Prostate gland (tissue), 2 donors: ENCODE measurements at regions not wholly inside any gene's neighbourhood (a gene's known extent, or its start where the extent isn't known, plus 50 kb on each side); places are given as distances from the start of the nearest gene placed in this dataset.

Experiments
- DNase-seq: peaks from one replicate; pipeline ENCODE4 v3.0.0-alpha.2; 2019; ENCODE audit warnings: low spot score
- H3K27ac ChIP-seq, 2 donors: fragments of 200-600 bp; sonication (generic); 2 replicates each; pipeline ENCODE4 v1.5.1; 2017 to 2019
- H3K27me3 ChIP-seq: fragments of 200-600 bp; sonication (generic); replicated peaks from 2 replicates; pipeline ENCODE4 v1.5.1; 2019; ENCODE audit not compliant: insufficient read depth
- H3K36me3 ChIP-seq, 2 donors: fragments of 200-600 bp; sonication (generic); 1 replicate in 1 of 2; 2 replicates in 1 of 2; pipeline versions ENCODE4 v1.5.1 to v1.8.1; 2017 to 2019
- H3K4me1 ChIP-seq: fragments of 200-600 bp; sonication (generic); replicated peaks from 2 replicates; pipeline ENCODE4 v1.5.1; 2019
- H3K4me3 ChIP-seq, 2 donors: fragments of 200-600 bp; sonication (generic); 2 replicates each; pipeline ENCODE4 v1.5.1; 2017 to 2019
- H3K9me3 ChIP-seq: fragments of 200-600 bp; sonication (generic); 2 replicates; pipeline ENCODE4 v1.5.1; 2017
- POLR2A ChIP-seq: fragments of 450-650 bp; IDR thresholded peaks from one replicate; pipeline ENCODE4 v1.6.1; 2016; ENCODE audit warnings: antibody characterized with exemption, mild to moderate bottlenecking
- POLR2AphosphoS5 ChIP-seq: sonication (generic); formaldehyde crosslinking; IDR thresholded peaks from one replicate; pipeline ENCODE4 v1.6.1; 2017; ENCODE audit warnings: antibody characterized with exemption
- WGBS: methylation state at CpG from one replicate; pipeline ENCODE4 v1.1.5; 2018; 5-methylcytosine and 5-hydroxymethylcytosine counted together
- intact Hi-C: fragments of 100-400 bp; cut with DNase I; formaldehyde crosslinking; loops from one replicate; pipeline ENCODE4 v1.14.2; 2022
- TF ChIP-seq, protein P1 (sequence below), 4 experiments: fragments of 200-600 bp in 2 of 4; fragments of 450-650 bp in 2 of 4; sonication (generic) in 2 of 4; IDR thresholded peaks; 1 replicate in 3 of 4; 2 replicates in 1 of 4; pipeline ENCODE4 v1.5.1; 2016 to 2019; ENCODE audit warnings: antibody characterized with exemption in 4 of 4, mild to moderate bottlenecking in 2 of 4, moderate library complexity in 2 of 4

DNA sequence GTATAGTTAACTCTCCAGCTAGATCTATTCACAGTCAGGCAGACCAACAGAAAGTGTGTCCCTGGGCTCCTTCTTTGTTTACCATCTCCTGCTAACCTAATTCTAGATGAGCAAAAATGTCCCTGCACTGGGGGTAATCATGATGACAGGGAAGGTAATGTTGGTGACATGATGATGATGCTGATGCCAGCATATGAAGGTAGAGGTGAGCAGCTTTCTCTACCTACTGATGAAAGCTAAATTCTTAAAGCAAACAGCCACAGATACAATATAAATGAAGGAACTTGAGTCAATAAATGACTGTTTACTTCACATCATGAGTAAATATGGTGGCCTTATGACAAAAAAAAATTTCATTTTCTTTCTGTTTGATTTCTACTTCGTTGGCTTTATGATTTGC lies 78.5 kb downstream of the NKX6-1 start:
- 11% methylated on average over 1 of the region's 1 CpG for WGBS
- Histone ChIP-seq H3K36me3 (no peaks in the 10 kb centered on the region), H3K4me1 (no peaks in the 10 kb centered on the region), H3K27me3 (no peaks in the 10 kb centered on the region), H3K4me3 (no peak overlapping the region), H3K27ac (no peak overlapping the region), H3K9me3 (no peaks in the 10 kb centered on the region)
- DNase-seq = no peak
- TF ChIP-seq POLR2A = no peak
- TF ChIP-seq, protein P1, sequence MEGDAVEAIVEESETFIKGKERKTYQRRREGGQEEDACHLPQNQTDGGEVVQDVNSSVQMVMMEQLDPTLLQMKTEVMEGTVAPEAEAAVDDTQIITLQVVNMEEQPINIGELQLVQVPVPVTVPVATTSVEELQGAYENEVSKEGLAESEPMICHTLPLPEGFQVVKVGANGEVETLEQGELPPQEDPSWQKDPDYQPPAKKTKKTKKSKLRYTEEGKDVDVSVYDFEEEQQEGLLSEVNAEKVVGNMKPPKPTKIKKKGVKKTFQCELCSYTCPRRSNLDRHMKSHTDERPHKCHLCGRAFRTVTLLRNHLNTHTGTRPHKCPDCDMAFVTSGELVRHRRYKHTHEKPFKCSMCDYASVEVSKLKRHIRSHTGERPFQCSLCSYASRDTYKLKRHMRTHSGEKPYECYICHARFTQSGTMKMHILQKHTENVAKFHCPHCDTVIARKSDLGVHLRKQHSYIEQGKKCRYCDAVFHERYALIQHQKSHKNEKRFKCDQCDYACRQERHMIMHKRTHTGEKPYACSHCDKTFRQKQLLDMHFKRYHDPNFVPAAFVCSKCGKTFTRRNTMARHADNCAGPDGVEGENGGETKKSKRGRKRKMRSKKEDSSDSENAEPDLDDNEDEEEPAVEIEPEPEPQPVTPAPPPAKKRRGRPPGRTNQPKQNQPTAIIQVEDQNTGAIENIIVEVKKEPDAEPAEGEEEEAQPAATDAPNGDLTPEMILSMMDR (IDR thresholded peaks at IDR 0.05) = no peak
- TF ChIP-seq POLR2AphosphoS5 = no peak
- intact Hi-C loops = no loop called here

DNA sequence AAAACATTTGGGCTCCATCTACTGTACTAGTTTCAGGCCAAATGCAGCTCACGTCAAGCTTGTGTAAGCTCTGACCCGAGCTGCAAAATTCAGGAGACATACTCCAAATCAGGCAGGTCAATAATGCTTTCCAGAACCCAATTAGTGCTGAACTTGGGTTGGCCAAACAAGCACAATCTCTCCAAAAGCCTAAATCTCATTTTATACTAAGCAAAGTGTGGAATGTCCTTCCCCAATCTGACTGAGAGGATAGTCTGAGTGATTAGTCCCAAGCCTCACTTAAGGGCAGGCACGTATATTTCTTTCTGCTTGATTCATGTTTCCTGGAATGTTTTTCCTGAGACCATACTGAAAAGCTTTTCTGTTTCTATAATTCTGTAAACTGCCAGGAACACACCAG lies 79.9 kb downstream of the NKX6-1 start:
- no peaks in the 10 kb centered on the region for H3K9me3 ChIP-seq
- no peak overlapping the region for H3K4me3 ChIP-seq
- no peaks in the 10 kb centered on the region for H3K27me3 ChIP-seq
- 60% methylated on average over 3 of the region's 3 CpGs for WGBS
- no peak overlapping the region for H3K27ac ChIP-seq
- H3K36me3 ChIP-seq = no peaks in the 10 kb centered on the region
- no peak for DNase-seq
- H3K4me1 ChIP-seq = no peaks in the 10 kb centered on the region
- no peak for TF ChIP-seq POLR2A
- TF ChIP-seq POLR2AphosphoS5 = no peak
- TF ChIP-seq, protein P1 (IDR thresholded peaks at IDR 0.05) = no peak
- intact Hi-C loops = no loop called here

DNA sequence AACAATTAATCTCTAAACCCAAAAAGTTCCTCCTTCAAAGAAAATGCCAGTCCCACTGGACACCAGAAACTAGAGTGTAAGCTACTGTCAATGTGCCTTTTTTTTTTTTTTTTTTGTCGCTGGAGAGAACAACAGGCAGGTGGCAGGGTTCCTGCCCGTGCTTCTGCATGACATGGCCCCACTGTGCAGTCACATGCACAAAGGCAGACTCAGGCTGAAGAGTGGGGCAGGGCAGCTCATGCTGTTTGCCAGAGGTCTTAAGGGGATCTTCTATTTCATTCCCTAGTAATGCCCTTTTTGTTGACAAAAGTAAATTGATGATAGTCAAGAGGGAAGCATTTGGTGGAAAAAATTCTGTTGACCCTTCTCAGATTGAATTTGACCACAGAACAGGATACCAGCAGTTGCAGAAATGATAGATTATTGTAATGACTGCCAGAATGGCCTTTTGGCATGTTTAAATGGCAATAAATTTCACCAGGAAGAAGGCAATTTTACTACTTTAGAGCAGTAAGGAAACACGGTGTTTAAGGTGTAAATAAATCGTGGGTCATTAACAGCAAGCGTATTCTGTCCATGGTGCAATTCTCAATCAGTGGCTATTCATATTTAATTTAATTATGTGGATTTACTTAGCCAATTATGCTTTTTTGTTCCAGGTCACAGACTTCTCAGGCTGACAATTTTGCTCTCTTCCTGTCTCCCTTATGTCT lies 80.9 kb downstream of the NKX6-1 start:
- Histone ChIP-seq H3K36me3 (no peaks in the 10 kb centered on the region), H3K4me3 (no peak overlapping the region), H3K27me3 (no peaks in the 10 kb centered on the region), H3K27ac (no peak overlapping the region), H3K4me1 (no peaks in the 10 kb centered on the region), H3K9me3 (no peaks in the 10 kb centered on the region)
- WGBS = 25% methylated on average over 5 of the region's 5 CpGs
- DNase-seq = no peak
- TF ChIP-seq, protein P1 (IDR thresholded peaks at IDR 0.05) = no peak
- TF ChIP-seq POLR2AphosphoS5 (no peak), POLR2A (no peak)
- intact Hi-C loops = no loop called here

- H3K4me3 ChIP-seq = no peak overlapping the region
- no peak for DNase-seq
- H3K27ac ChIP-seq = no peak overlapping the region
- TF ChIP-seq POLR2A (no peak), POLR2AphosphoS5 (no peak)
- TF ChIP-seq, protein P1 (IDR thresholded peaks at IDR 0.05) = no peak
- 74% methylated on average over 1 of the region's 1 CpG for WGBS
- intact Hi-C loops = no loop called here
- H3K36me3 ChIP-seq = no peaks in the 10 kb centered on the region
- no peaks in the 10 kb centered on the region for H3K27me3 ChIP-seq
- H3K9me3 ChIP-seq = no peaks in the 10 kb centered on the region
- H3K4me1 ChIP-seq = no peaks in the 10 kb centered on the region
Measured at GRCh38 chr4:84413976-84414375, 85.1 kb downstream of the NKX6-1 start.

- H3K9me3 ChIP-seq = no peaks in the 10 kb centered on the region
- H3K27ac ChIP-seq = no peak overlapping the region
- H3K4me1 ChIP-seq = no peaks in the 10 kb centered on the region
- H3K27me3 ChIP-seq = no peaks in the 10 kb centered on the region
- DNase-seq = no peak
- no peaks in the 10 kb centered on the region for H3K36me3 ChIP-seq
- H3K4me3 ChIP-seq = no peak overlapping the region
- TF ChIP-seq POLR2AphosphoS5 = no peak
- TF ChIP-seq, protein P1 (IDR thresholded peaks at IDR 0.05) = no peak
- TF ChIP-seq POLR2A = no peak
- intact Hi-C loops = no loop called here
Measured at GRCh38 chr4:84413480-84413879, 85.6 kb downstream of the NKX6-1 start.
